H1 (cell line): ENCODE measurements at regions not wholly inside any gene's neighbourhood (a gene's known extent, or its start where the extent isn't known, plus 50 kb on each side); places are given as distances from the start of the nearest gene placed in this dataset.

ENCODE experiments used
- TAF7 ChIP-seq: optimal IDR thresholded peaks from 2 replicates; pipeline ENCODE3; 2011; ENCODE audit warnings: low read depth, mild to moderate bottlenecking, inconsistent platforms, low read length, moderate library complexity, borderline replicate concordance

DNA sequence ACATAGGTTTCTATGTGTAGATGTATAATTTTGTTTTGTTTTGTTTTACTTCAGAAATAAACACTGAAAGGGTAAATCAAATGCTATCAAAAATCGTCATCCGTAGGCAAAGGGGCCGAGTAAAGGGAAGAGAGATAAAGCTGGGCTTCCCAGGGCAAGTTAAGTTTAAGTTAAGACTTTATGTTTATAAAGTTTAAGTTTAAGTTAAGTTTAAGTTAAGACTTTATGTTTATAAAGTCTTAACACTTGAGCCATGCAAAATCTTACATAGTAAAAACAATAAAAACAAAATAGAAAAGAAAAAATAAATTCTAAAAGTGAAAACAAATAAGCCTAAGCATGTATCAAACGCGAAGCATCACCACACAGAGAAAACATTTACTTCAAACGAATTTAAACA is 216.1 kb upstream of the SYNDIG1 start (continued):
- TF ChIP-seq TAF7, result no peak
